ENCODE measurements at regions not wholly inside any gene's neighbourhood (a gene's known extent, or its start where the extent isn't known, plus 50 kb on each side); places are given as distances from the start of the nearest gene placed in this dataset.

DNA sequence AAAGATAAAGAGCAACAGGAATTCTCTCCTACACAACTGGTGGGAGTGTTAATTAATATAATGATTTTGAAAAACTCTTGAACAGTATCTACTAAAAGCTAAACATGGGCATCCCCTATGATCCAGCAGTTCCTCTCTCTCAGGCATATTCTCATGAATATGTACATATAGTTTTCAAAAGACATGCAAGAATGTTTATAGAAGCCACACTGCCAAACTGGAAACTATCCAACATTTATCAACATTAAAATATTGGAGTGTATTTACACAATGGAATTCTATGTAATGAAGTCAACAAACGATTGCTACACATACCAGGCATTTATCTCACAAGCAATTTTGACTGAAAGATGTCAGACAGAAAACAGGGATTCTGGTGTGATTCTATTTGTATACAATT, 404.5 kb upstream of the ANKRD30A start:
- no peak overlapping the region for H3K4me3 Mint-ChIP-seq
- ATAC-seq (no peak), DNase-seq (no peak)
- no peaks in the 10 kb centered on the region for H3K4me1 Mint-ChIP-seq
- H3K27ac Mint-ChIP-seq: no peak overlapping the region
- no peaks in the 10 kb centered on the region for H3K36me3 Mint-ChIP-seq (ENCODE audit: low read depth)
- H3K9me3 Mint-ChIP-seq: peaks cover 9% of the 10 kb centered on the region
- H3K27me3 Mint-ChIP-seq: no peaks in the 10 kb centered on the region

DNA sequence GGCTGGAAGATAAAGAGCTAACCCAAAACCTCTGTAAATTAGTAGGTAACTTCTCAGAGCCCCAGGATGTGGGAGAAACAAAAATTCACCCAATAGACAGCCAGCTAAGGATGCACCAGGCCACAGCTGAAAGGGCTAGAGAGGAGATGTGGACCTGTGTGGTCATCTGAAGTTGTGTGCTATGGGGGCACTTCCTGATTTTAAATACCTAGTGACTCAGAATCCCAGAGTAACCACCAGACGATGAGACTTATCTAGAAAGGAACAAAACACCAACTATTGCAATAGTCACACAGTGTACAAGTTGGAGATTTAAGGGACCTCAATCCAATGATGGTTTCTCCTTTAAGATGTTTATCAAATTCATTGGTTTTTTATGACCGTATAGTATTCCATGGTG, 408.3 kb upstream of the ANKRD30A start:
- no peak for ATAC-seq
- Mint-ChIP-seq H3K27me3 (no peaks in the 10 kb centered on the region), H3K9me3 (peaks cover 9% of the 10 kb centered on the region), H3K4me1 (no peaks in the 10 kb centered on the region), H3K27ac (no peak overlapping the region), H3K36me3 (ENCODE audit: low read depth) (no peaks in the 10 kb centered on the region), H3K4me3 (no peak overlapping the region)
- no peak for DNase-seq

DNA sequence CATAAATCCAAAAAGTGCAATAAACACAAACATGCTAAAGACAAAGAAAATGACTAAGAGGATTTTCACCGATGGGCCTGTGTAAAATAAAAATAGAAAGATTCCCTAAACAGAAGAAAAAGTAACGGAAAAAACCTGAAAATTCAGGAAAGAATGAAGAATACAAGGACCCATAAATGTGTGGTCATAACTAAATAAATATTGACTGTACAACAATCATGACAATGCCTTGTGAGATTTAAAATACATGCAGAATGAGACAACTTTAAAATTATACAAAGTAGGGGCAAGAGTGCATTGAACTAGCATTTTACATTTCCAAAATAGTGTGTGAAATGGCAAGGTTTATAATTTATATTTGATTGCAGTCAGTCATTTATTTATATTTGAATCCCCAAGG, 409.1 kb upstream of the ANKRD30A start:
- H3K27me3 Mint-ChIP-seq: no peaks in the 10 kb centered on the region
- ATAC-seq: no peak
- DNase-seq: no peak
- H3K4me3 Mint-ChIP-seq: no peak overlapping the region
- no peak overlapping the region for H3K27ac Mint-ChIP-seq
- H3K9me3 Mint-ChIP-seq: peaks cover 9% of the 10 kb centered on the region
- no peaks in the 10 kb centered on the region for H3K36me3 Mint-ChIP-seq (ENCODE audit: low read depth)
- H3K4me1 Mint-ChIP-seq: no peaks in the 10 kb centered on the region

DNA sequence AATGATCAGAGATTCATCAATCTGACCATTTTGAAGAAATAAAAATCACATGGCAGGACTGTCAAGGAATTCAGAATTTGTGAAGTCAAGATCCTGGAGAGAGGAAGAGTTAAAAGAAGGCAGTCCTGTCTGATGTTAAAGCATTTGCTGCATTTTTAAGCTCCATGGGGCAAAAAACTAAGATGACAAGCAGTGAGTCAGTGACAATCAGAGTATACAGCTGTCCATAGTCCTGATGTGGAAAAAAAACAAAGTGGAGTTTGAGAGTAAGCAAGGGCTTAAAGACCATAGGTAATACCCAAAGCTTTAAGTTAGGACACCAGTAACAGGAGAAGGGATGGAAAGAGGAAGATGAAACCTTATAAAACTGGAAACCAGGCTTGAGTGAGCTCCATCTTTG, 412.7 kb upstream of the ANKRD30A start:
- Mint-ChIP-seq H3K36me3 (ENCODE audit: low read depth) (no peaks in the 10 kb centered on the region), H3K4me1 (no peaks in the 10 kb centered on the region), H3K27me3 (no peaks in the 10 kb centered on the region), H3K4me3 (no peak overlapping the region), H3K27ac (no peak overlapping the region), H3K9me3 (no peaks in the 10 kb centered on the region)
- DNase-seq: no peak
- no peak for ATAC-seq

DNA sequence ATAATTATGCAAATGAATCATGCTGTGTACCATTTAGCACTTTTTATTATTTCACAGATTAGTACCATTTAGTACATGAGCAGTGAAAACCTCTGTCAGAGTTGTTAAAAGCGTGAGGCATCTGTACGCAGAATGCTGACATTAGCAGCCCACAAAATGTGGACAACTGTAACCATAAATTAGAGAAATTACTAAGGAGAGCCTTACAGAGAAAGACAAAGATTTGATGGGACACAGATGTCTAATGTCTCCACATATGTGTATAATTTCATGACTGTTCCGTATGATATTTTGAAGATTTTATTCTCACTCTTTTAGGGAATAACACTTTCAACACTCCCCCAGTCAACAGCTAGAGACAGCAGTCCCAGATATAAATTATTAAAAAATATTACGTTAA, 414.0 kb upstream of the ANKRD30A start:
- Mint-ChIP-seq H3K4me1 (no peaks in the 10 kb centered on the region), H3K4me3 (no peak overlapping the region), H3K27me3 (no peaks in the 10 kb centered on the region), H3K27ac (no peak overlapping the region), H3K9me3 (no peaks in the 10 kb centered on the region), H3K36me3 (ENCODE audit: low read depth) (no peaks in the 10 kb centered on the region)
- DNase-seq (no peak), ATAC-seq (no peak)

DNA sequence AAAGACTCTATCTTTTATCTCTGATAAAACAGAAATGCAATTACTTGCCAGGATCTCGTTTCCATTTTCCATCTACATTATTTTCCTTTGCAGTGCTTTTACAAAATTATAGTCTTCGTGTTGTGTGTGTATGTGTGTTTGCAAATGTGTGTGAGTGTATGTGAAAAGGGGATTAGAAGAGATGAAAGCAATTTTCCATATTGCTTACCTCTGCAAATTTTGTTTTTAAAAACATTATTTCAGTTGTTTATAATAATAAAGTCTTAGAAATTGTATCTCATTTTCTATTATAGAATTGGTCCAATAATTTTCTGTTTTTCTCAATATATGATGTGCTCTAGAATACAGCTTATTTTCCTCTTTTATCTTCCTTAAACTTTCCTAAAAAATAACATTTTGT, 421.3 kb upstream of the ANKRD30A start:
- Mint-ChIP-seq H3K9me3 (peaks cover 12% of the 10 kb centered on the region), H3K4me3 (no peak overlapping the region), H3K27ac (no peak overlapping the region), H3K36me3 (ENCODE audit: low read depth) (no peaks in the 10 kb centered on the region), H3K4me1 (no peaks in the 10 kb centered on the region), H3K27me3 (no peaks in the 10 kb centered on the region)
- ATAC-seq: no peak
- DNase-seq: no peak

DNA sequence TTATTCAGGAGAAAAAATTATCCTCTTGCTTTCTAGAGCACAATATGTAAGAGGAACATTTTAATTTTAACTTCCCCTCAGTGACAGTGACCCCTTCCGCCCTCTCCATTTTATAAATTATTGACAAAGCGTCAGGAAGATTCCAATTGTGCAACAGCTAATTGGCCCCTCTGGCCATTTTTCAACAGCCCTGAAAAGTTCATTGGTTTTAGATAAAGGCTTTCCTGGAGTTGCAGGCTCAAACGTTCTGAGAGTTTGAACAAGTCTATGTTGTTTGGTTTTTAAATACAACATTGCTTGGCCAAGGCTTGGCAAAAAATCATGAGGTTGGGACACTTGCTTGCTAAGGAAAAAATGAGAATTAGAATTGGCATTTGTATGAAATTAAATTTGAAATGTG, 422.2 kb upstream of the ANKRD30A start:
- Mint-ChIP-seq H3K27ac (no peak overlapping the region), H3K36me3 (ENCODE audit: low read depth) (no peaks in the 10 kb centered on the region), H3K4me3 (no peak overlapping the region), H3K4me1 (no peaks in the 10 kb centered on the region), H3K9me3 (peaks cover 15% of the 10 kb centered on the region), H3K27me3 (no peaks in the 10 kb centered on the region)
- no peak for ATAC-seq
- DNase-seq: no peak

DNA sequence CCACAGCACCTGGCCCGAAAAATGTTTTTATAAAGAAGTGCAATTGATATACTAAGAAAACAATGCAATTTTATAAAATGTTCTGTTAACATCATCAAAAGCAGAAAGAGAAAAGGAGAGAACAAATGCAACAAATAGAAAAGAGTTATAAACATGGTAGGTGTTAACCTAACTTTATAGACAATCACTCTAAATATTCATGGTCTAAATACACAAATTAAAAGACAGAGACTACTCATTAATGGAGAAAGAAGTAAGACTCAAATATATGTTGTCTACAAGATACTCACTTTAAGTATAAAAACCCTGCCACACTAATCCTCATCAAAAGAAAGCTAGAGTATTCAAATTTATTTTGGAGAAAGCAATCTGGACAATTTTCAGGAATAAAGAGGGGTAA, 425.3 kb upstream of the ANKRD30A start:
- H3K4me1 Mint-ChIP-seq: no peaks in the 10 kb centered on the region

DNA sequence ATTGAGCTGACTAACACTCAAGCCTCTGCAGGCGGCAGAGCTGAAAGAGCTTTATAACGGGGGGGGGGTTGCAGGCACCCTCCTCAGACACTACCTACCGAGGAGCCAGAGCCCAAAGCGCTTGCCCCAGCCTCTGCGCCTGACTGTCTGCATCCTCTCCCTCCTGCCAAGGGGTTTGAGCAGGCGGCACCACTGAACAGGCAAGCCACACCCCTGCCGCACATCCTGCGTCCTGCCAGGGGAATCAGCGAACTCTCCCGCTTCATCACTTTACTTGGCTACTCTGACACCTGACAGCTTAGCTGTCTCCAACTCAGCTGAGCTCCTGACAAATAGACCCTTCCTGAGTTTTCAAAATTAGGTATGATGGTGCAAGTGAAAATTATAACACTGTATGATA, 432.6 kb upstream of the ANKRD30A start:
- Mint-ChIP-seq H3K4me1 (no peaks in the 10 kb centered on the region), H3K27ac (no peak overlapping the region), H3K4me3 (no peak overlapping the region), H3K9me3 (peaks cover 17% of the 10 kb centered on the region), H3K27me3 (no peaks in the 10 kb centered on the region), H3K36me3 (ENCODE audit: low read depth) (no peaks in the 10 kb centered on the region)
- DNase-seq (no peak), ATAC-seq (no peak)

More for the DNA sequence above, 425.3 kb upstream of the ANKRD30A start:
- no peak overlapping the region for H3K27ac Mint-ChIP-seq
- H3K9me3 Mint-ChIP-seq: peaks cover 14% of the 10 kb centered on the region
- H3K4me3 Mint-ChIP-seq: no peak overlapping the region
- ATAC-seq (no peak), DNase-seq (no peak)
- no peaks in the 10 kb centered on the region for H3K36me3 Mint-ChIP-seq (ENCODE audit: low read depth)
- no peaks in the 10 kb centered on the region for H3K27me3 Mint-ChIP-seq

DNA sequence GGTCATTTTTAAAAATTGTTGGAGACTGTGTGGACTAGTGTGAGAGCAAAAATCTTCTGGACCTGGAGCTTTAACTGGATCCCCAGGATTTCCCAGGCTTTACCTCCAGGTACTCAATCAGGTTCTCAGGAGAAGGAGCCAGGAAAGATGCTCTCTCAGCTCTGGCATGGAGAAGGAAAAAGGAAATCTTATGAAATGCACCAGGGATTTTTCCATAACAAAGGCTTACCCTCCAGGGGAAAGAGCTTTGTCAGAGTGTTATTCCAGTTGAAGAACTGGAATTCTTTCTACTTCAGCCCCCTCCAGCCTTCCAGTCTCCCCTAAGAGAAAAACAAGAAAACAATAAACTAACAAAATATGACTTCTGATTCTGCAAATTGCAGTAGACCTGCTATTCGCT, 436.7 kb upstream of the ANKRD30A start:
- ATAC-seq: no peak
- H3K4me3 Mint-ChIP-seq: no peak overlapping the region
- H3K4me1 Mint-ChIP-seq: no peaks in the 10 kb centered on the region
- no peaks in the 10 kb centered on the region for H3K36me3 Mint-ChIP-seq (ENCODE audit: low read depth)
- no peak for DNase-seq
- H3K27ac Mint-ChIP-seq: no peak overlapping the region
- H3K27me3 Mint-ChIP-seq: no peaks in the 10 kb centered on the region
- H3K9me3 Mint-ChIP-seq: peaks cover 25% of the 10 kb centered on the region

DNA sequence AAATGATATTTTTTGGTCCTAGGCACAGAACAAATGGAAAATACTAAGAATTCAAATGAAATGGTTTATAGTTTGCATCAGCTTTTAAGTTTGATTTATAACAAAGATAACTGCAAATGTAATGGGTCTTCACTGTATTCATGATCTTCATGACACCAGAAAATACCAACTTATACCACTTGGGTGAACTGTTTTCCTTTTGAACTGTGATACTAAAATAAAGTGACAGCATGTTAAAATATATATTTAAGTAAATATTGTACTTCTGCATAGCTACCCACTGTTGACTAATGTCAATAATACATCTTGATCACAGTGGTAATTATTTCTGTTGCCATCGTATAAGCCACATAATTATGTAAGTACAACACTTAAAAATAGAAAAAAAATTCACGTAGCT, 442.0 kb upstream of the ANKRD30A start:
- Mint-ChIP-seq H3K36me3 (ENCODE audit: low read depth) (no peaks in the 10 kb centered on the region), H3K9me3 (peaks cover 12% of the 10 kb centered on the region), H3K27ac (no peak overlapping the region), H3K27me3 (no peaks in the 10 kb centered on the region), H3K4me1 (no peaks in the 10 kb centered on the region), H3K4me3 (no peak overlapping the region)
- ATAC-seq (no peak), DNase-seq (no peak)

DNA sequence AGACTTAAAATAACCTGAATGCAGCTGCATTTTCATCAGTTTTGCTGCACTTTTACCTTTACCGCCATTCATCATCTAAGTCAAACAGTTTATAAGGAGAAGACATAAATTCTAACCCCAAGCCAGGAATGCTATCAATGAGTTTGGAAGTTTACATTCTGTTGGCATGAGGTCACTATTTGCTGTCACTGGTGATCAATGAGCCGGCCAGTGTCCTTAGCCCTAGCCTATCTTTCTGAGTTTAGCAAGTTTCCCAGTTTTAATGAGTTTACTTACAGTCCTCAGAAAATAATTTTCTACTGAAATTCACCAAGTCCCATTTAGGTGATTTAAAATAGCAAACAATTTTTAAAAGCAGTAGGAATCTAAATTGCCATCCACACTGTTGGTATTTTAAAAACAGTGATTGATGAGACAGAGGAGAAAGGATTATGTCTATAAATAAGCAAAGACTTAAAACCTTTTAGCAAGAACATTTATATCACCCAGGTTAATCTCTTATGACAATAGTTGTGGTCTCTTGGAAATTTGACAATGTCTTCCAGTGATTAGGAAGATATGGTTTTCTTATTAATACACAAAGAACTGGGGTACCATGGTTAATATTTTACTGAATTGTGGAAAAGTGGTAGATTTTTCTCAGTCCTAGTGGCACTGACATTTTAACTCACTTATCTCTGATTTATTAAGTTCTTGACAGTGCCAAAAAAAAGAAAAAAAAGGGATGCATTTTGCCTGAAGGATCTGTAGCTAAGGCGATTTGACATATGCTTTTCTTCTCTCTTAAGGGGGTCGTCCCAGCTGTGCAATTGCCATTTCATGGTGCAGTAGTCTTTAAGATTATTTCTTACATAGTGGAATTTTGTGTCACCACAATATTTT, 443.4 kb upstream of the ANKRD30A start:
- Mint-ChIP-seq H3K27ac (no peak overlapping the region), H3K4me3 (no peak overlapping the region), H3K4me1 (no peaks in the 10 kb centered on the region), H3K36me3 (ENCODE audit: low read depth) (no peaks in the 10 kb centered on the region), H3K27me3 (no peaks in the 10 kb centered on the region), H3K9me3 (peaks cover 6% of the 10 kb centered on the region)
- no peak for ATAC-seq
- DNase-seq: no peak

DNA sequence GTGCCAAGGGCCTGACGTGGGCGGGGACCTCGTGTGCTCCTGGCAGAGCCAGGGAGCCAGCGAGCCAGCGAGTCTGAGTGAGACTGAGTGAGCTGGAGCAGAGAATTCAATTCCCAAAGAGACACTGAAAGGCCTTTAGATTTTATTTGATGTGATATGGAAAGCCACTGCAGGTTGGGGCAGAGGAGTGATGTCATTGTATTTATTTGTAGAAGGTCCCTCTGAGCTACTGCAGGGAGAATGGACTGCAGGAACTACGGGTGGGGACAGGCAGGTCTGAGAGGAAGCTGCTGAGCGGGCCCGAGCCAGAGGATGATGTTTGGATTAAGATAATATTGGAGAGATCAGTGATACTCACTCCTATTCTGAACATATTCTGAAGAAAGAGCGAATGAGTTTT, 445.8 kb upstream of the ANKRD30A start:
- peaks cover 9% of the 10 kb centered on the region for H3K9me3 Mint-ChIP-seq
- H3K27me3 Mint-ChIP-seq: no peaks in the 10 kb centered on the region
- no peaks in the 10 kb centered on the region for H3K4me1 Mint-ChIP-seq
- no peak overlapping the region for H3K4me3 Mint-ChIP-seq
- no peaks in the 10 kb centered on the region for H3K36me3 Mint-ChIP-seq (ENCODE audit: low read depth)
- no peak overlapping the region for H3K27ac Mint-ChIP-seq
- DNase-seq (no peak), ATAC-seq (no peak)

DNA sequence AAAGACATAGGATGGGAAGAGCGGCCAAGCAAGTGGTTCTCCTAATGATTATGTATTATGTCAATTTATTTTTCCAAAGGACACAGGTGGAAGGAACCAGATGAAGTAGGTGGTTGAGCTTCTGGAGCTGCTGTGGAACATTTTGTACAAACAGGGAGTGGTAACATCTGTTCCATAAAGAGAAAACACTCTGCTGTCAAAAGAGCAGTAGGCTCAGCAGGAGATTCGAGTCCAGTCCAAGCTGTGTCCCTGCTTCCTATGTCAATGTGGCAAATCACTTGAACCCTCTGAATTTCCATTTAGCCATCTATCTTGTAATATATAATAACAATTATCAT, 448.0 kb upstream of the ANKRD30A start:
- DNase-seq (no peak), ATAC-seq (no peak)
- H3K27me3 Mint-ChIP-seq: no peaks in the 10 kb centered on the region
- no peak overlapping the region for H3K27ac Mint-ChIP-seq
- H3K4me3 Mint-ChIP-seq: no peak overlapping the region
- peaks cover 4% of the 10 kb centered on the region for H3K9me3 Mint-ChIP-seq
- no peaks in the 10 kb centered on the region for H3K4me1 Mint-ChIP-seq
- no peaks in the 10 kb centered on the region for H3K36me3 Mint-ChIP-seq (ENCODE audit: low read depth)

DNA sequence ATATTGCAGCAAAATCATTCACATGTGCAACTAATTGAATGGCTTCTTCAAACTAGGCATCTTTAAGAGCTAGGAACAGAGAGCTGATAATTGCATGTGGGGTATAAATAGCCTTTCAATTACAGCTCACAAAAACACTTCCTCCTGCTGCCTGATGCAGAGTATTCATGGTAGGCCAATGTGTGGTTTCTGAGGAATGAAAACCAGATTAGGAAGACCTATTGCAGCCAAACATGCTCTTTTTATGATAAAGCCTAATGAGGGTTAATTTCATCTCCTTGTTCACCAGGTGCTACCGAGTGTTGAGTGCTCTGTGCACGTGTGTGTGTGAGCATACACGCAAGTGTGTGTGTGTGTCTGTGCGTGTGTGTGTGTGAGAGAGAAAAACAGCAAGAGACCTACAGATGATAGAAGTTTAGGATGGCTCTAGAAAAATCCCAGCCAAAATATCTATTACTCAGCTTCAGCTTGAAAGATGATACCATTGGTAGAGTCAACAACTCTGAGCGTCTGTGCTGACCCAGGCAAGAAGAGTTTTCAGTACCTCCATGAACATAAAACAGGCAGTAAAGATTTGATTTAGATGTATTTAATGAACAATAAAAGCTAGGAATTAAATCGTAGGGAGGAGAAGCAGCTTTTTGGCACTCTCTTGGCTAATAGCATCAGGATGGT, 448.5 kb upstream of the ANKRD30A start:
- ATAC-seq: no peak
- DNase-seq: no peak
- Mint-ChIP-seq H3K4me3 (no peak overlapping the region), H3K4me1 (no peaks in the 10 kb centered on the region), H3K27ac (no peak overlapping the region), H3K36me3 (ENCODE audit: low read depth) (no peaks in the 10 kb centered on the region), H3K27me3 (no peaks in the 10 kb centered on the region), H3K9me3 (peaks cover 4% of the 10 kb centered on the region)

Measured in activated naive CD8-positive, alpha-beta T cell treated with anti-CD3 and anti-CD28 coated beads, Interleukin-2, amount 50 U/mL, for 24 hours (primary cell).